GM21423 (cell line): ENCODE measurements at regions not wholly inside any gene's neighbourhood (a gene's known extent, or its start where the extent isn't known, plus 50 kb on each side); places are given as distances from the start of the nearest gene placed in this dataset.
"Not testable (repeated sequence)": the region's sequence is repeated elsewhere in the genome, so short reads cannot be mapped to it uniquely, and the experiment has no call there.

Experiments used
- ATAC-seq: cut with Tn5 transposase; IDR thresholded peaks from one replicate; pipeline ENCODE4 v1.9.1; 2021; ENCODE audit warnings: mild to moderate bottlenecking, moderate library complexity; ENCODE audit not compliant: unreplicated experiment

- ATAC-seq, result no peak
Observed at GRCh38 chr12:28059668-28060067, 87.1 kb upstream of the PTHLH start.

GRCh38 chr12:28060871-28061270 lies 88.3 kb upstream of the PTHLH start:
- no peak for ATAC-seq

- ATAC-seq, result no peak
Observed at GRCh38 chr12:28063355-28063880, 90.9 kb upstream of the PTHLH start.

- ATAC-seq, result peak; percentile 51
Observed at GRCh38 chr12:28065374-28065773, 92.8 kb upstream of the PTHLH start.

- ATAC-seq, result no peak
Observed at GRCh38 chr12:28065889-28066630, 93.5 kb upstream of the PTHLH start.

- ATAC-seq, result no peak
Observed at GRCh38 chr12:28066879-28067278, 94.3 kb upstream of the PTHLH start.

- ATAC-seq, result no peak
Observed at GRCh38 chr12:28068467-28068866, 95.9 kb upstream of the PTHLH start.

- ATAC-seq, result no peak
Observed at GRCh38 chr12:28079539-28079938, 107.0 kb upstream of the PTHLH start.

GRCh38 chr12:28082096-28082495 lies 108.2 kb upstream of the CCDC91 start:
- ATAC-seq, result no peak

- no peak for ATAC-seq
Observed at GRCh38 chr12:28083840-28084678, 106.2 kb upstream of the CCDC91 start.

- ATAC-seq, result no peak
Observed at GRCh38 chr12:28086521-28087155, 103.6 kb upstream of the CCDC91 start.

- ATAC-seq, result no peak
Observed at GRCh38 chr12:28088566-28089272, 101.5 kb upstream of the CCDC91 start.

GRCh38 chr12:28089338-28089737 lies 100.9 kb upstream of the CCDC91 start:
- no peak for ATAC-seq

- no peak for ATAC-seq
Observed at GRCh38 chr12:28090835-28091234, 99.4 kb upstream of the CCDC91 start.

- no peak for ATAC-seq
Observed at GRCh38 chr12:28092396-28092795, 97.9 kb upstream of the CCDC91 start.

GRCh38 chr12:28096649-28097048 lies 93.6 kb upstream of the CCDC91 start:
- ATAC-seq, result no peak

- no peak for ATAC-seq
Observed at GRCh38 chr12:28097221-28097620, 93.0 kb upstream of the CCDC91 start.

- ATAC-seq, result not testable (repeated sequence)
Observed at GRCh38 chr12:28099245-28099644, 91.0 kb upstream of the CCDC91 start.

- no peak for ATAC-seq
Observed at GRCh38 chr12:28099871-28100270, 90.4 kb upstream of the CCDC91 start.

GRCh38 chr12:28100717-28101116 lies 89.5 kb upstream of the CCDC91 start:
- ATAC-seq, result no peak

GRCh38 chr12:28104316-28104715 lies 85.9 kb upstream of the CCDC91 start:
- no peak for ATAC-seq
